ENCODE measurements at regions not wholly inside any gene's neighbourhood (a gene's known extent, or its start where the extent isn't known, plus 50 kb on each side); places are given as distances from the start of the nearest gene placed in this dataset.

DNA sequence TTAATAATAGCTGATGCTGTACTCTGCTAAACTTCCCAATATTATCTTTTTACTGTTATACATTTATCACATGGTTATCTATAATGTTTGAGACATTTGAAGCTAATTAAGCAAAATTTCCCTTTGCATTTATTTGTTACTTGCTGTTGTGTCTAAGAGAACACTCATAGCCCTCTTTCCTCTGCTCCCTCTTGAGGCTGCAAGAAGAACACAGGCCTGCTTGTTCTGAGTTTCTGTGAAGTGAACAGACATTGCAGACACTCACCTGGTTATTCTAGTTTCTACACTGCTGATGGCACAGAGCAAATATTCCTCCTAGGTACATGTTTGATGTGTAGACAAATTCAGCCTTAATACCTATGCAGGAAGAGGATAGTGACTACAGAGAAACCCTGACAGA lies 367.8 kb downstream of the GASK1B start:
- Mint-ChIP-seq H3K9me3 (ENCODE audit: low read depth, unreplicated experiment) (peaks cover 1% of the 10 kb centered on the region), H3K27ac (ENCODE audit: unreplicated experiment) (no peak overlapping the region), H3K36me3 (ENCODE audit: insufficient read depth, unreplicated experiment) (no peaks in the 10 kb centered on the region), H3K4me3 (ENCODE audit: low read depth, unreplicated experiment) (no peak overlapping the region), H3K27me3 (ENCODE audit: unreplicated experiment) (no peaks in the 10 kb centered on the region), H3K4me1 (ENCODE audit: low read depth, unreplicated experiment) (no peaks in the 10 kb centered on the region)
- TF ChIP-seq, protein P1, sequence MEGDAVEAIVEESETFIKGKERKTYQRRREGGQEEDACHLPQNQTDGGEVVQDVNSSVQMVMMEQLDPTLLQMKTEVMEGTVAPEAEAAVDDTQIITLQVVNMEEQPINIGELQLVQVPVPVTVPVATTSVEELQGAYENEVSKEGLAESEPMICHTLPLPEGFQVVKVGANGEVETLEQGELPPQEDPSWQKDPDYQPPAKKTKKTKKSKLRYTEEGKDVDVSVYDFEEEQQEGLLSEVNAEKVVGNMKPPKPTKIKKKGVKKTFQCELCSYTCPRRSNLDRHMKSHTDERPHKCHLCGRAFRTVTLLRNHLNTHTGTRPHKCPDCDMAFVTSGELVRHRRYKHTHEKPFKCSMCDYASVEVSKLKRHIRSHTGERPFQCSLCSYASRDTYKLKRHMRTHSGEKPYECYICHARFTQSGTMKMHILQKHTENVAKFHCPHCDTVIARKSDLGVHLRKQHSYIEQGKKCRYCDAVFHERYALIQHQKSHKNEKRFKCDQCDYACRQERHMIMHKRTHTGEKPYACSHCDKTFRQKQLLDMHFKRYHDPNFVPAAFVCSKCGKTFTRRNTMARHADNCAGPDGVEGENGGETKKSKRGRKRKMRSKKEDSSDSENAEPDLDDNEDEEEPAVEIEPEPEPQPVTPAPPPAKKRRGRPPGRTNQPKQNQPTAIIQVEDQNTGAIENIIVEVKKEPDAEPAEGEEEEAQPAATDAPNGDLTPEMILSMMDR (IDR thresholded peaks at IDR 0.05; ENCODE audit: unreplicated experiment): no peak
- intact Hi-C loops (cut with micrococcal nuclease; ENCODE audit: unreplicated experiment): no loop called here
- DNase-seq: no peak
- CTCF ChIA-PET: no interaction called here
- no TSS peak for BruUV-seq (replicated peaks)

DNA sequence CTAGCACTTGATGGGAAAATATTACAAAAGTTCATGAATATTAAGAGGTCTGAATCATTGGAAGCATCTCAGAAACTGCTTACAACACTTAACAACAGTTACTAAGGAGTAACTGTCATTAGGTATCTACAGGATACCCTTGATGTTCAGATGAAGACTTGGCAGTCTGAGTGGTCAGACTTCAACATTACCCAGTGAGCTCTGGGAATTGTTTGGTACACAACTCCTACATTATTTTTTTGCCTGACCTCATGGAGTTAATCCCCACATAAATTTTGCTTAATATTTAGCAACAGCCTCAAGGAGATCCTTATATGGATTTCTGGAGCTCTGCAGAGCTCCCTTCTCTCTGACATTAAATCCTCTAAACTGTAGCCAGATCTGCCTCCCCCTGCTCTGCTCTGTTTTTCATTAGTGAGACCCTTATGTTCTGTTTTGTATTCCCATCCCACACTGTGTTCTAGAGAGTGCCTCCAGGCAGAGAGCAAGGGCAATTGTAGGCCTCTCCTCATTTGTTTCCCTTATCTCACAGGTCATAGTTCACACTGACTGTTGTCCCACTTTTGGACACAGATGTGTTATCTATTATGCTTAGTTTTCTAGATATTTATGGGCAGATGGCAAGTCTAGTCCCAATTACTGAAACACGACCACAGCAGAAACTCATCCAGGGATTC lies 368.8 kb downstream of the GASK1B start:
- no peak for DNase-seq
- no peaks in the 10 kb centered on the region for H3K4me1 Mint-ChIP-seq (ENCODE audit: low read depth, unreplicated experiment)
- TF ChIP-seq, protein P1 (IDR thresholded peaks at IDR 0.05; ENCODE audit: unreplicated experiment): no peak
- CTCF ChIA-PET: no interaction called here
- BruUV-seq (replicated peaks): no TSS peak
- no peak overlapping the region for H3K4me3 Mint-ChIP-seq (ENCODE audit: low read depth, unreplicated experiment)
- H3K36me3 Mint-ChIP-seq (ENCODE audit: insufficient read depth, unreplicated experiment): no peaks in the 10 kb centered on the region
- no peaks in the 10 kb centered on the region for H3K27me3 Mint-ChIP-seq (ENCODE audit: unreplicated experiment)
- intact Hi-C loops (cut with micrococcal nuclease; ENCODE audit: unreplicated experiment): no loop called here
- peaks cover 3% of the 10 kb centered on the region for H3K9me3 Mint-ChIP-seq (ENCODE audit: low read depth, unreplicated experiment)
- H3K27ac Mint-ChIP-seq (ENCODE audit: unreplicated experiment): no peak overlapping the region

DNA sequence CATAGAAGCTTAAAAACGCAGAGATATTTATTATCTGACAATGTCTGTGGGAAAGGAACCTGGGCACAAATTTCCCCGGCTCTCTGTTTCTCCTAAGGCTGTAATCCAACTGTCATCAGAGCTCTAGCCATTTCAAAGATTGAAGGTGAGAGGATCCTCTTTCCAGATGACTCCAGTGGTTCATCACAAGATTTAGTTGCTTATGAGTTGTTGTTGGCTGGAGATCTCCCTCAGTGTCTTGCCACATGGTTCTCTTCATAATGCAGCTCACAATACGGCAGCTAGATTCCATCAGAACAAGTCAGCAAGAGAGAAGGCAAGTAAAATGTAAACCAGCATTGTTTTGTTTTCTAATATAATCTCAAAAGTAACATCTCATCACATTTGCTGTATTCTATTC lies 369.4 kb downstream of the GASK1B start:
- CTCF ChIA-PET: no interaction called here

DNA sequence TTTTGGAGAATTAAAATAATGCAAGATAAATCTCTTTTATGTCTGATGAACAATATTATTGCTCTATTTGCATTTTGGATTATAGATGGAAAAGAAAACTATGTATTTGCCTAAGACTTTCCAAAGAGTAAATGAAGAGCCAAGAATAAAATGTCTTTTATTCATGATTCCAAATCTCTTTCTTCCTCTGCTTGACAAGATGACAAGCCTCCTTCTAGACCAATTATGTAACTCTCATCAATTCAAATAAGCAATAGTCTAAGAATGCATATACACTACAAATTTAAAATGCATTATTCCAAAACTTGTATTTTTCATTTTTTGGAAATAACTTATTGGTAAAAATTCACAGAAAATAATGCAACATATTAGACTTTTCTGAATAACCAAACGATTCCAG lies 377.3 kb downstream of the GASK1B start:
- peaks cover 3% of the 10 kb centered on the region for H3K9me3 Mint-ChIP-seq (ENCODE audit: low read depth, unreplicated experiment)
- no peak for DNase-seq
- intact Hi-C loops (cut with micrococcal nuclease; ENCODE audit: unreplicated experiment): no loop called here
- TF ChIP-seq, protein P1 (IDR thresholded peaks at IDR 0.05; ENCODE audit: unreplicated experiment): no peak
- H3K36me3 Mint-ChIP-seq (ENCODE audit: insufficient read depth, unreplicated experiment): no peaks in the 10 kb centered on the region
- no TSS peak for BruUV-seq (replicated peaks)
- no peak overlapping the region for H3K4me3 Mint-ChIP-seq (ENCODE audit: low read depth, unreplicated experiment)
- peaks cover 8% of the 10 kb centered on the region for H3K4me1 Mint-ChIP-seq (ENCODE audit: low read depth, unreplicated experiment)
- CTCF ChIA-PET: no interaction called here
- no peak overlapping the region for H3K27ac Mint-ChIP-seq (ENCODE audit: unreplicated experiment)
- no peaks in the 10 kb centered on the region for H3K27me3 Mint-ChIP-seq (ENCODE audit: unreplicated experiment)

More for the DNA sequence above, 369.4 kb downstream of the GASK1B start:
- H3K27me3 Mint-ChIP-seq (ENCODE audit: unreplicated experiment): no peaks in the 10 kb centered on the region
- no TSS peak for BruUV-seq (replicated peaks)
- H3K36me3 Mint-ChIP-seq (ENCODE audit: insufficient read depth, unreplicated experiment): no peaks in the 10 kb centered on the region
- no peak overlapping the region for H3K4me3 Mint-ChIP-seq (ENCODE audit: low read depth, unreplicated experiment)
- intact Hi-C loops (cut with micrococcal nuclease; ENCODE audit: unreplicated experiment): no loop called here
- TF ChIP-seq, protein P1 (IDR thresholded peaks at IDR 0.05; ENCODE audit: unreplicated experiment): no peak
- no peaks in the 10 kb centered on the region for H3K4me1 Mint-ChIP-seq (ENCODE audit: low read depth, unreplicated experiment)
- no peak for DNase-seq
- H3K27ac Mint-ChIP-seq (ENCODE audit: unreplicated experiment): no peak overlapping the region
- peaks cover 3% of the 10 kb centered on the region for H3K9me3 Mint-ChIP-seq (ENCODE audit: low read depth, unreplicated experiment)

Data from Calu3 (cell line).